IPS-20b (cell line): ENCODE measurements at regions not wholly inside any gene's neighbourhood (a gene's known extent, or its start where the extent isn't known, plus 50 kb on each side); places are given as distances from the start of the nearest gene placed in this dataset.

Experiments
- H3K27ac ChIP-seq: one replicate; pipeline ENCODE4 v1.5.1; 2013; ENCODE audit warnings: low read length
- H3K27me3 ChIP-seq: 2 replicates; pipeline ENCODE4 v1.6.1; 2013; ENCODE audit warnings: mild to moderate bottlenecking, low read length, inconsistent platforms; ENCODE audit not compliant: insufficient read depth
- H3K36me3 ChIP-seq: 2 replicates; pipeline ENCODE4 v1.6.1; 2013; ENCODE audit warnings: low read depth, mild to moderate bottlenecking, inconsistent platforms, low read length, moderate library complexity; ENCODE audit not compliant: insufficient read depth
- H3K4me1 ChIP-seq: 2 replicates; pipeline ENCODE4 v1.6.1; 2013; ENCODE audit warnings: mild to moderate bottlenecking, control low read depth, inconsistent platforms, low read length, moderate library complexity; ENCODE audit not compliant: insufficient read depth
- H3K4me3 ChIP-seq: 2 replicates; pipeline ENCODE4 v1.5.1; 2013; ENCODE audit warnings: mild to moderate bottlenecking, low read length, inconsistent platforms
- H3K9ac ChIP-seq: 2 replicates; pipeline ENCODE4 v1.6.1; 2013; ENCODE audit warnings: low read depth, mild to moderate bottlenecking, inconsistent platforms, low read length, moderate library complexity
- H3K9me3 ChIP-seq: 2 replicates; pipeline ENCODE4 v1.6.1; 2013; ENCODE audit warnings: mild to moderate bottlenecking, low read depth, low read length, inconsistent platforms; ENCODE audit not compliant: insufficient read depth

DNA sequence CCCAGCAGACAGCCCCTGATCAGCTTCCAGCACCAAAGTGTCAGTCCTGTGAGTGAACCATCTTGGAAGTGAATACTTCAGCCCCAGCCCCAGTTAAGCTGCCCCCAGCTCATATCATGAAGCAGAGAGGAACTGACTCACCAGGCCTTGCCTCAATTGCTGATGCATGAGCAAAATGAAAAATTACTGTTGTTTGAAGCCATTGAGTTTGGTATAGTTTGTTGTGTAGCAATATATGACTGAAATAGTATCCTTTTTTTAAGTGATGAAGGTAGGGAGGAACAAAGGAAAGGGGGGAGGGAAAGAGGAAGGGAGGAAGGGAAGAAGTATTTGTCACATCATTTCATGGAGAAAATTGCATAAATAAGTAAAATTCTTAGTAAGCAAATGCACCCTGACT lies 266.4 kb downstream of the MAFB start:
- no peaks in the 10 kb centered on the region for H3K36me3 ChIP-seq
- no peaks in the 10 kb centered on the region for H3K4me1 ChIP-seq
- H3K9ac ChIP-seq: no peak overlapping the region
- no peak overlapping the region for H3K27ac ChIP-seq
- no peaks in the 10 kb centered on the region for H3K27me3 ChIP-seq
- H3K9me3 ChIP-seq: no peaks in the 10 kb centered on the region
- H3K4me3 ChIP-seq: no peak overlapping the region

DNA sequence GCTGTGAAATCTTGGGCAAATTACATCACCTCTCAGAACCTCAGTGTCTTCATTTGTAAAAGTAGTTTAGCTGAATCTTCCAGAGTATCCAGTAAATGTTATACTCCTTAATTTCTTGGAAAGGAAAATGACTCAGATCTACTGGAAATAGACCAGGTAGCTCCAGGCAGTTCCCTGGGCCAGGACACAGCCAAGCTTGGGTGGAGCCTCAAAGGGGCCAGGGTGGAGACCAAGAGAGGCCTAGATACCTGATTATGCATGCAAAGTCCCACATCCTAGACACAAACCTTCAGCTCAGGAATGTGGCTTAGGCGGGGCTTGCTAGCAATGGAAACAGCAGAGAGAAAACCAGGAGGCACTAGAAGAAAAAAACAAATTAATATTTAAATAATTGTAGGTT lies 272.8 kb downstream of the MAFB start:
- H3K4me3 ChIP-seq: no peak overlapping the region
- no peaks in the 10 kb centered on the region for H3K27me3 ChIP-seq
- H3K4me1 ChIP-seq: no peaks in the 10 kb centered on the region
- no peaks in the 10 kb centered on the region for H3K9me3 ChIP-seq
- no peak overlapping the region for H3K9ac ChIP-seq
- no peak overlapping the region for H3K27ac ChIP-seq
- no peaks in the 10 kb centered on the region for H3K36me3 ChIP-seq

DNA sequence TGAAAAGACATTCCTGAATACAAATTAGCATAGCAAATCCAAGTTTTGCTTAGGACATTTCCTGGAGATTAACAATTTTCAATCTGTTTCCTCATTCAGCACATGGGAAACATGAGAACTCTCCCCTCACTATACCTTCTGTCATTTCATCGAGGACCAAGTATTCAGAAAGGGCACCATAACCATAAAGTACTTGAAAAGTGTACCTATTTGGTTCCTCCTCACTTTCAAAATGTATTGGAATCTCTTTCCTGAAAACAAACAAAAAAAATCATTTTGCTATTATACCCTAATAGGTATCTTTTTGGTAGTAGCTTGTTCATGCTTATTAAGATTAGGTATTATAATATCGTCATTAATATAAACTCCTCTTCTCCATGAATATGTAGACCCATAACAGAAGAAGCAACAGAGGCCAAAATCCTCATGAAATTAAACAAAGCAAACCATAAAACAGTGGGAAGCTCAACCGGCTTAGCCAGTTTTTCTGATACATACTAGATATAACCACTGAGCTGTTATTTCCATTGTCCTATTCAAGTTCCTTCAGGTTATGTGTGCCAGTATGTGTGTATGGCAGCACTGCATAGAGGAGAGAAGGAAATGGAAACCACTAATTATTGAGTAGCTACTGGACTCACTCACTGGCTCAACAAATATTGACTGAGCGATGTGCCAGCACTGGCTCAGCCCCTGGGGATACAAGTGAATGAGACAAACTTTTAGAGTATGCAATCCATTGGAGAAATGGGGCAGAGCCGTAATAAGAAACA lies 274.0 kb downstream of the MAFB start:
- Histone ChIP-seq H3K9ac (no peak overlapping the region), H3K36me3 (no peaks in the 10 kb centered on the region), H3K27ac (no peak overlapping the region), H3K4me1 (no peaks in the 10 kb centered on the region), H3K27me3 (no peaks in the 10 kb centered on the region), H3K4me3 (no peak overlapping the region), H3K9me3 (no peaks in the 10 kb centered on the region)

DNA sequence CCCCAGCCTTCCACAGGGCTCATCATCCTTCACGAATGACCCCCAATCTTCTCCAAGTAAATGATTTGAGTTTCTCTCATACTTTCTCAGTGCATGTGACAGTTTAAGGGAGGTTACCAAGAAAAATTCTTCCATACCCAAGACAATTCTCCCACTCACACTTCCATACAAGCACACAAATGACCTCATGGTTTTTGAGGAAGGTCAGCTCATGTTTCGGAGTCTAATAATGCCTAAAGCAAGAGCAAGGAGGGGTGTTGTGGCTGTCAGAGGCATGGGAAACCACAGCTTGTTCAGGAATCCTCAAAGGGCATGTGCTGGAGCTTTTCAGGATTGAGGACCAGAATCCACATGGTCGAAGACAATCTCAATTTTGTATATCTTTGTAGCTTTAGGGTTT lies 279.0 kb downstream of the MAFB start:
- H3K27me3 ChIP-seq: no peaks in the 10 kb centered on the region
- no peak overlapping the region for H3K27ac ChIP-seq

DNA sequence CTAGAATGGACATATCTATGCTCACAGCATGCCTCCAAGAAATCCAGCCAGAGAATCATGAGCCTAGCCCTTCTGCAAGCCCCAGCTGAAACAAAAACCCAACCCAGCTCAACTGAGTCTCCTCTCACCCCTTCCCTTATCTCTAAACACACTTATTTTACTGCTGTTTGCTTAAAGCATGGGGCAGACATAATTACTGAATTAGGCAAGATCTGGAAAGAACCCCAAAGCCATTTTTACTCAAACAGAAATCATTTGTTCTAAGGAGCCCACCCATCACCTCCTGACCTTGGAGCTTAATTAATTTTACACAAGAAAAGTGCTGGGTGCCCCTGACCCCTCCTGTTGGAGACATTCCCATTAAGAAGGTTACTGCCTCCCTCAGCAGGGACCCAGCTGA lies 291.6 kb downstream of the MAFB start:
- H3K4me3 ChIP-seq: no peak overlapping the region
- no peaks in the 10 kb centered on the region for H3K9me3 ChIP-seq
- H3K9ac ChIP-seq: no peak overlapping the region
- H3K4me1 ChIP-seq: no peaks in the 10 kb centered on the region; the same call in 1 of the 2 replicates
- H3K27ac ChIP-seq: no peak overlapping the region
- H3K27me3 ChIP-seq: no peaks in the 10 kb centered on the region
- H3K36me3 ChIP-seq: no peaks in the 10 kb centered on the region

More for the DNA sequence above, 279.0 kb downstream of the MAFB start:
- Histone ChIP-seq H3K9me3 (no peaks in the 10 kb centered on the region), H3K36me3 (no peaks in the 10 kb centered on the region), H3K4me1 (no peaks in the 10 kb centered on the region), H3K9ac (no peak overlapping the region), H3K4me3 (no peak overlapping the region)

DNA sequence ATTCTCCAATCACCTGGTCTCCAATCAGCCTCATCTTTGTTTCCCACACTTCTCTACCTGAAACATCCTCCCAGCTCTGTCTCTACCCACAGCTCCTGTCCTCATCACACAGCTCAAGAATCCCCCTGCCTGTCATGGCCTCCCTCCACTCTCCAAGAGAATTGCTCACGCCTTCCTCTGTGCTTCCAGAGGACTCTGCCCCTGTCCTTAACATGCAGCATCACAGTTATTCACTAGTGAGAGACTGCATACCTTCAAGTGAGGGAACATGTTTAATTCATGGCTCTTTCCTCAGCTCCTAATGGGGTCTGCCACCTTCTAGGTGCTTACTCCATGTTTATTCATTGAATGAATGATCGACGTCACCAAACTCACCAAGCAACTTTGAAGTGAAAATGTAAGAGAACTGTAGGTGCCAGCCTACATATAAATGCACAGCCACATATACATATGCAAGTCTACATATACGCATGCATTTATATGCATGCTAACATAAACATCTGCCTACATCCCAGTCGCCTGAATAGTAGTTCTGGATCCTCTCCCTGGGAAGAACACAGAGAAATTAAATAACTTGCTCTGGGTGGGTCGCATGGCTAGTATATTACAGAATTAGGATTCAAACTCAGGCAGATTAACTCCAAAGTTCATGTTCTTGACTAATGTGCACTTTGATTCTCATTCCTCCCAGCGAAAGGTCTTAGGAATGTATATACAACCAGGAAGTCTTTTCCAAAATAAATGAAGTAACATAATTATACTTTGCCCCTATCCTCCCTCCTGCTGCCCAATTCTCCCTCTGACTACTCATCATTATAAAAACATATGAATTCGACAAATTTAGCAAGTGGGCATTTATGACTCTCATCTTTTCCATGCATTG lies 295.6 kb downstream of the MAFB start:
- Histone ChIP-seq H3K4me1 (no peaks in the 10 kb centered on the region; the same call in 1 of the 2 replicates), H3K36me3 (no peaks in the 10 kb centered on the region), H3K27ac (no peak overlapping the region), H3K4me3 (no peak overlapping the region), H3K9ac (no peak overlapping the region), H3K9me3 (no peaks in the 10 kb centered on the region), H3K27me3 (no peaks in the 10 kb centered on the region)

DNA sequence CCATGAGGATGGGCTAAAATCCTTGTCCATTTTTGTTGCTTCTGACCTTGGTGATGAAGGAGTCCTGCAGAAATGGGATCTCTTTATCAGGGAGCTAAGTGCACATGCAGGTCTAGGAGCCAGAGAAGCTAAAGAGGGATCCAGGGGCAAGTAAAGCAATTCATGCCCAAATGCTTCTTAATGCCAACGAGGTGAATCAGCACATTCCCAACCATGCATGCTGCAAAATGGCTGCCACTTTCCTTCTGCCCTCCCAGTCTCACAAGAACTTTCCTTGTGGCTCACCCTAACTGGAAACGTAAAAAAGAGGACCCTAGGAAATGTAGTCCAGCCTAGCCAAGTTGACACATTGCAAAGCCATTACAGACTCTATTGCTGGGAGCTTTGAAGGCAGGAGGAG lies 298.4 kb downstream of the MAFB start:
- no peaks in the 10 kb centered on the region for H3K27me3 ChIP-seq
- no peak overlapping the region for H3K9ac ChIP-seq
- H3K36me3 ChIP-seq: no peaks in the 10 kb centered on the region
- H3K4me1 ChIP-seq: no peaks in the 10 kb centered on the region
- H3K9me3 ChIP-seq: no peaks in the 10 kb centered on the region
- no peak overlapping the region for H3K27ac ChIP-seq
- H3K4me3 ChIP-seq: no peak overlapping the region

DNA sequence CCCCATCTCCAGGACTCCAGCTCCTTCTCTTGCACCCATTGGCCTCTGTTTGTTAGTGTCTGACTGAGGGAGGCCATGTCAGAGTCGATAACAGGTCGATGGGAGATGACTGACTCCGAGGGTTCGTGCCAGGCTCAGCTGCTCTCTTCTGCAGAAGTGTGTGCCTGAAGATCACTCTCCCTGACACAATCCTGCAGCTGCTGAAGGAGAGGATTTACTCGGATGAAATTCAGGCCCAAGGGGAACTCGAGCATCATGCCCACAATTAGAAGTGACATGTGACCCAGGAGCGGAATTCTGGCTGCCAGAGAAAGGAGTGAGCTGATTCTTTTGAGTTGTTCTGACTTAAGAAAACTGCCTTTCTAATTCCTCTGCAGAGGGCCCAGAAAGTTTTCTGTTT lies 318.2 kb downstream of the MAFB start:
- Histone ChIP-seq H3K36me3 (no peaks in the 10 kb centered on the region), H3K9me3 (peaks cover 15% of the 10 kb centered on the region), H3K27ac (no peak overlapping the region), H3K27me3 (no peaks in the 10 kb centered on the region), H3K4me1 (no peaks in the 10 kb centered on the region), H3K9ac (no peak overlapping the region), H3K4me3 (no peak overlapping the region)

DNA sequence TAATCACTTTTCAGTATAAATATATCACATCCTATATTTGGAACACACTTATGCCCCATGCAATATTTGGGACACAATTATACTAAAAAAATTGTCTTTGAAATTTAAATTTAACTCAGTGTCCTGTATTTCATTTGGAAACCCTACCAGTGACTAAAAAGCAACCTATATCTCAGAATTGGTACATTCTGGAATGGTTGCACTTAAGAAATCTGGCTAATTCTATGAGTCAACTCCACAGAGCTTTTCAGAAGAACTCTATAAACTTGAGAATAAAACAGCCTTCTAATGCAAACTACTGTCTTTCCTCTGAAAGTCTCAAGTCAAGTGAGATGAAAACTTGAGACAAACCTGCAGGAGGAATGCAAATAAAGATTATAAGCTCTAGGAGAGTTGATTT lies 320.2 kb downstream of the MAFB start:
- Histone ChIP-seq H3K9me3 (no peaks in the 10 kb centered on the region), H3K9ac (no peak overlapping the region), H3K27ac (no peak overlapping the region), H3K4me1 (no peaks in the 10 kb centered on the region), H3K36me3 (no peaks in the 10 kb centered on the region), H3K27me3 (no peaks in the 10 kb centered on the region), H3K4me3 (no peak overlapping the region)

DNA sequence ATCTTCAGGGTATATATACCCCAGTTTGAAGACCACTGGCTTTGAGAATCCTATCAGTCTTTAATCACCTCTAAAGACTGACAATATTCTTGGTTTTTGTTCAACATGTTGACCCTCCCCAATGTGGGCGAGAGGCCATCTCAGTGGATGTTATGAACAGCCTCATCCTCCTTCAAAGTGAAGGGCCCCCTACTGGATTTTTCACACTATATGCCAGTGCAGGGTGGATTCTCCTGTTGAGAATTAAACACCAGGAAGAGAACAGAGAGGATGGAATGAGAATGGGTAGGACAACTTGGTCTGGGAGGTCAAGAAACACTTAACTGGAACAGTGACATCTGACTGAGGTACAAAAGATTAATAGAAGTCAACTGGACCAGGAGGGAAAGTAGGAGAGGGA lies 327.1 kb downstream of the MAFB start:
- Histone ChIP-seq H3K27me3 (no peaks in the 10 kb centered on the region), H3K9ac (no peak overlapping the region), H3K4me3 (no peak overlapping the region), H3K27ac (no peak overlapping the region), H3K4me1 (no peaks in the 10 kb centered on the region), H3K9me3 (no peaks in the 10 kb centered on the region; the same call in 1 of the 2 replicates), H3K36me3 (no peaks in the 10 kb centered on the region)

DNA sequence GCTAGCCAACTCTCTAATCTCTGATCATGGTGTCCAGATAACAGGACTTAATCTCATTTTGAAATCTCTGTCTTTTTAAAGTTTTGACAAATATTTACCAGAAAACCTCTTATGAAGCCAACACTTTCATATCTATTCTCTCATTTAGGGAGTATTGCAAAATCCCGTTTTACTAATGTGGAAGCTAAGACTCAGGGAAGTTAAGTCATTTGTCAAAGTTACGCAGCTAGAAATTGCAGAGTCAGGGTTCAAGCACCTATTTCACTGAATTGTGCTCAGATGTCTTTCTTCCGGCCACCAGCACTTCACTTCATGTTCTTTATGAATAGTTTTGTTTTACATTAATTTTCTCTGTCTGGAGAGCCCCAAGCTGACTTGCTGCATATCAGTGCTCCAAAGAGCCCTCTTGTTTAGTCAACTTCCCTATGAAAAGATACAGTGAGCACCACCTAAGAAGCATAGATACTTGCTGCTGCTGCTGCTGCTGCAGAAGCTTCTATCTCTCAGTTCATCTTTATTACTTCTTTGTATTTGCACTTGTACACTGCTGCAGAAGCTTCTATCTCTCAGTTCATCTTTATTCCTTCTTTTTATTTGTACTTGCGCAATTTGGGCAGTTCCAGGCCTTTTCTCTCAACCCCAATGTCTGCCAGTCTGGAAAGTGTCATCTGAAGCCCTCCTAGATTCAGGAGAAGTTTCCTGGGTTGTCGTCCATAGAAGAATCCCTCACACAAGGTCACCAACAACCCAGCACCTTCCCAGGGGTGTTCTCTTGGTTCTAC lies 329.7 kb downstream of the MAFB start:
- no peaks in the 10 kb centered on the region for H3K36me3 ChIP-seq
- no peak overlapping the region for H3K27ac ChIP-seq
- no peaks in the 10 kb centered on the region for H3K4me1 ChIP-seq
- no peaks in the 10 kb centered on the region for H3K27me3 ChIP-seq
- H3K9me3 ChIP-seq: no peaks in the 10 kb centered on the region; the same call in 1 of the 2 replicates
- H3K4me3 ChIP-seq: no peak overlapping the region
- no peak overlapping the region for H3K9ac ChIP-seq
